IgD-negative memory B cell (primary cell): ENCODE measurements at regions not wholly inside any gene's neighbourhood (a gene's known extent, or its start where the extent isn't known, plus 50 kb on each side); places are given as distances from the start of the nearest gene placed in this dataset.
A peak's percentile ranks its signal among the peaks of the same experiment; 100 is the strongest.

ENCODE experiments used
- H3K27ac Mint-ChIP-seq, 3 donors: one replicate each; pipeline ENCODE4 v1.8.0; 2020 to 2022; ENCODE audit warnings: mild to moderate bottlenecking in 3 of 3, mixed read lengths in 3 of 3, moderate library complexity in 1 of 3
- H3K27me3 Mint-ChIP-seq: one replicate; pipeline ENCODE4 v1.8.0; 2021; ENCODE audit warnings: mixed read lengths
- H3K36me3 Mint-ChIP-seq: one replicate; pipeline ENCODE4 v1.8.0; 2020; ENCODE audit warnings: mild to moderate bottlenecking, mixed read lengths
- H3K4me1 Mint-ChIP-seq, 3 donors: one replicate each; pipeline ENCODE4 v1.8.0; 2020 to 2022; ENCODE audit warnings: mixed read lengths in 3 of 3, mild to moderate bottlenecking in 1 of 3
- H3K4me3 Mint-ChIP-seq, 4 donors: one replicate each; pipeline ENCODE4 v1.8.0; 2020 to 2022; ENCODE audit warnings: mild to moderate bottlenecking in 4 of 4, mixed read lengths in 4 of 4, moderate library complexity in 3 of 4
- H3K9me3 Mint-ChIP-seq, 3 donors: one replicate each; pipeline ENCODE4 v1.8.0; 2020 to 2021; ENCODE audit warnings: mixed read lengths in 3 of 3, mild to moderate bottlenecking in 1 of 3

DNA sequence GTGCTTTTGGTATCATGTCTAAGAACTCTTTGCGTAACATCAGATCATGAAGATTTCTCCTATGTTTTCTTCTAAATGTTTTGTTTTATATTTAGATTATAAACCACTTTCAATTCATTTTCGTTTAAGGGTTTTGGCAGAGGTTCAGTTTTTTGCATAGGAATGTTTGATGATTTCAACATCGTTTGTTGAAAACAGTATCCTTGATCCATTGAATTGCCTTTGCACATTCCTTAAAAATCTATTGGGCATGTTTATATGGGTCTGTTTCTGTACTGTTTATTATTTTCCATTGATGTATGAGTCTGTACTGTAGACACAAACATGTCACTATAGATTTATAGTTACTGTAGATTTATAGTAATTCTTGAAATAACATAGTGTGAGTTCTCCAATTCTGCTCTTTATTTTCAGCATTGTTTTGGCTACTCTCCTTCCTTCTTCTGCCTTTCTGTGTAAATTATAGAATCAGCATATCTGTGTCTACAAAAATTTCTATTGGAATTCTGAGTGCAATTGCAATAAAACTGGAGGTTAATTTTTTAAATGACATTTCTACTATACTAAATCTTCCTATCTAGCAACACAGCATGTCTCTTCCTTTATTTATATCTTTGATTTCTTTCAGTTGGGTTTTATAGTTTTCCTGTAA, 374.0 kb downstream of the SV2B start:
- Mint-ChIP-seq H3K36me3 (no peaks in the 10 kb centered on the region), H3K4me3 (no peak overlapping the region), H3K27me3 (peaks cover 3% of the 10 kb centered on the region), H3K9me3 (peaks cover 0 to 5% (median 2%) of the 10 kb centered on the region in 3 donors), H3K27ac (no peak overlapping the region), H3K4me1 (peaks cover 0 to 4% (median 0%) of the 10 kb centered on the region in 3 donors)

DNA sequence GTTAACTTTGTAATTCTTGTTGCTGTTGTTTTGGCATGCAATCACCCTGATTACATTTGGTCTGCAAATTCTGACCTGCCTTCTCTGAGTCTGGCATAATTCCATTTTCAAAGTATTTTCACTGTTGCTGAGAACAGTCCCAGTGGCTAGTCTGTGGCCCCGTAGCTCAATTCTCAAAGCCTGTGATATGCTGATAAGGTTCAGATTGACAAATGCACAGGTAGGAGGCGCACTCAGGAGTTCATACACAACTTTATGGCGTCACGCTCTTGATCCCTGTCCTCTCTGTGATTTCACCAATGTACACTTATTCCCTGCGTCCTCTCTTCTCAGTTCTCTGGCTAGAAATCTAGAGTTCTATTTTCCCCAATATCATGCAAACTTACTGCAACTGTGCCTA, 376.6 kb upstream of the SLCO3A1 start:
- H3K9me3 Mint-ChIP-seq, result peaks cover 0 to 2% (median 0%) of the 10 kb centered on the region in 3 donors
- peaks cover 2% of the 10 kb centered on the region for H3K27me3 Mint-ChIP-seq
- H3K4me1 Mint-ChIP-seq, result no peaks in the 10 kb centered on the region
- no peaks in the 10 kb centered on the region for H3K36me3 Mint-ChIP-seq
- no peak overlapping the region for H3K27ac Mint-ChIP-seq
- no peak overlapping the region for H3K4me3 Mint-ChIP-seq

DNA sequence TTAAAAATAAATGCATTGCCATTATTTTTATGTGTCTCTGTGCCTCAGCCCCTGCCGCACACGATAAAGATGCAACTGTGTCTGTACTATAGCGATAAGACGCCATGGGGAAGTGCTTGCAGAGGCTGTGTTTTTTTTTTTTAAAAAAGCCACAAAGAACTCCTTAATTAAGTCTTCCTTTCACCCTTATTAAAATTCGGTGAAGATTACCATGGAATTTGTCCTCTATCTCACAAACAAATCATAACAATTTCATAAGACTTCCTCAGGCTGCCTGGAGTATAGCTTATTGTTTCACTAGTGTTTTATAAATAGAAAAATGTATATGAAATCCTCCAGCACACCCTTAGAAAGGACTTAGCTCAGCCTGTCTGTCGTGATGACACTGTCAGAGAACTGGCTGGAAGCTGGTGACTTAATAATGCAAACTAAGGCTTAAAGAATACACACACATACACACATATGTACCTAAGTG, 374.8 kb upstream of the SLCO3A1 start:
- no peaks in the 10 kb centered on the region for H3K4me1 Mint-ChIP-seq
- no peak overlapping the region for H3K4me3 Mint-ChIP-seq
- H3K27me3 Mint-ChIP-seq, result peaks cover 2% of the 10 kb centered on the region
- no peaks in the 10 kb centered on the region for H3K36me3 Mint-ChIP-seq
- peaks cover 0 to 2% (median 0%) of the 10 kb centered on the region in 3 donors for H3K9me3 Mint-ChIP-seq
- H3K27ac Mint-ChIP-seq, result no peak overlapping the region

DNA sequence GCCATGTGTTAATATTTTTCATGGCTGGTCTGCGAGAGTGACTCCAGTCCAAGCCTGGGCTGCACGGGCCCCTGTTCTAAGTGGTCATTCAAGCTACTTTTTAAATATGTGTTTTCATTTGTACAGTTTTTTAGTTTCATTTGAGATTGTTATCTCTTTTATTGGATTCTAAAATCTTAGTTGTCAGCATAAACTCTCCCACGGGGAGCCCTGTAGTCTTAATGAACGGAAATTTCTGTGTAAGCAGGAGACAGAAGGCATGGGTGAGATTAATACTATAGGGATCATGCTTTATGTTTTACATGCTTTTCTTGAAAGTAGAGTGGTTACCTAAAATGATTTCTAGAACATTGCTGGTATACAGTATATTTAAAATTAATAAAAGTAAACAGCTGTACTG, 373.1 kb upstream of the SLCO3A1 start:
- peaks cover 0 to 3% (median 2%) of the 10 kb centered on the region in 3 donors for H3K9me3 Mint-ChIP-seq
- peaks cover 2% of the 10 kb centered on the region for H3K27me3 Mint-ChIP-seq
- no peaks in the 10 kb centered on the region for H3K4me1 Mint-ChIP-seq
- no peak overlapping the region for H3K27ac Mint-ChIP-seq
- H3K4me3 Mint-ChIP-seq, result no peak overlapping the region
- no peaks in the 10 kb centered on the region for H3K36me3 Mint-ChIP-seq

DNA sequence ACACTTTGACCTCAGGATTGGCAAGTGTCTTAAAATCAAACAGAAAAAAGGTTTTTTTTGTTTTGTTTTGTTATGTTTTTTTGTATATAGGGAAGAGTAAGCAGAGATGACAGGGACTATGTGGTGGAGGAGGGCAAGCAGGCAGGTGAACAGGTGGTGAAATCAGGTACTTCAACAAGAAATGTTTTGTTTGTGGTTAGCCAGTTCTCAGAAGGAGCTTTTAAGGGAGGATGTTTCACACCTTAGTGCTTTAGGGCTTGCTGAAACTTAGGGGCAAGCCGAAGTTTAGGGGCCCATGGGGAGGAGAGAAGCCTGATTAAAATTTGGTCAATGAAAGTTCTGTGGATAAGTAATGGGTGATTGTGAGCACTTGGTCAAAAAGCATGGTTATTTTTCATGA, 370.7 kb upstream of the SLCO3A1 start:
- H3K27me3 Mint-ChIP-seq, result peaks cover 2% of the 10 kb centered on the region
- peaks cover 2% of the 10 kb centered on the region for H3K36me3 Mint-ChIP-seq
- no peaks in the 10 kb centered on the region for H3K4me1 Mint-ChIP-seq
- H3K9me3 Mint-ChIP-seq, result peaks cover 0 to 3% (median 2%) of the 10 kb centered on the region in 3 donors
- H3K4me3 Mint-ChIP-seq, result no peak overlapping the region
- H3K27ac Mint-ChIP-seq, result peak overlapping the region in 1 of 3 donors; percentile 81

DNA sequence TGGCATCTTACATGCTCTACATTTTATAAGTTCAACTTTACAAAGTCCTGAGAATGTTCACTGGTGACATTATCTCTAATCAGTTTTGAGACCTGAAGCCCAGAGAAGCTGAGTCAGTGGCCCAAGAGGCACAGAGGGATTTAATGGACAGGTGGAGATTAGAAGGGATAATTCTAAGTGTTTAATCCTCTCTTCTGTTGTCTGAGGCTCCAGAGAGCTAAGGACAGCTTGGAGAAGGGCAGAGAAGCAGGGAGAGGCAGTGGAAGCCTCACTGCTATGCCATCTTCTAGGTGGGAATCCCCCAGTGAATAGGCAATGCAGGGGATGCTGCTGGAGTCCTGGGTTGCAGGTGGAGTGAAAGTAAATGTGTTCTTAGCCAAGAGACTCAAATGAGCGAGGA, 369.4 kb upstream of the SLCO3A1 start:
- H3K4me3 Mint-ChIP-seq, result no peak overlapping the region
- H3K4me1 Mint-ChIP-seq, result no peaks in the 10 kb centered on the region
- H3K27me3 Mint-ChIP-seq, result peaks cover 2% of the 10 kb centered on the region
- H3K36me3 Mint-ChIP-seq, result peaks cover 2% of the 10 kb centered on the region
- no peak overlapping the region for H3K27ac Mint-ChIP-seq
- H3K9me3 Mint-ChIP-seq, result peaks cover 0 to 3% (median 2%) of the 10 kb centered on the region in 3 donors

DNA sequence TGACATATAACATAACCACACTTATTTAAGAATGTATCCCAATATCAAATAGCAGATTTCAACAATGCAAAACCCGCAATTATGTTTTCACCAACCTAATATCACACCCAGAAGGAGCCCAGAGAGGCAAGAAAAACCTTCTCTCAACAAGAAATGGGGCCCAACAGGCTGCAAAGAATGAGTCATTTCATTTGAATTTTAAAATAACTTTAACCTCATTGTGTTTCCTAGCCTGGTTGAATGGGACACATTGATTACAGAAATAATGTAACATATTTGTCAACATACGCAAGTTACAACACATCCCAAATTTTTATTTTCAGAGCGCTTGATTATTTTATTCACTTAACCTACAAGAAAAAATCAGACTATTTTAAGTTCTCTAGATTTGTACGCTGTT, 365.1 kb upstream of the SLCO3A1 start:
- Mint-ChIP-seq H3K4me3 (no peak overlapping the region), H3K4me1 (no peaks in the 10 kb centered on the region), H3K36me3 (peaks cover 2% of the 10 kb centered on the region), H3K27ac (no peak overlapping the region), H3K9me3 (peaks cover 0 to 5% (median 2%) of the 10 kb centered on the region in 3 donors), H3K27me3 (peaks cover 2% of the 10 kb centered on the region)

DNA sequence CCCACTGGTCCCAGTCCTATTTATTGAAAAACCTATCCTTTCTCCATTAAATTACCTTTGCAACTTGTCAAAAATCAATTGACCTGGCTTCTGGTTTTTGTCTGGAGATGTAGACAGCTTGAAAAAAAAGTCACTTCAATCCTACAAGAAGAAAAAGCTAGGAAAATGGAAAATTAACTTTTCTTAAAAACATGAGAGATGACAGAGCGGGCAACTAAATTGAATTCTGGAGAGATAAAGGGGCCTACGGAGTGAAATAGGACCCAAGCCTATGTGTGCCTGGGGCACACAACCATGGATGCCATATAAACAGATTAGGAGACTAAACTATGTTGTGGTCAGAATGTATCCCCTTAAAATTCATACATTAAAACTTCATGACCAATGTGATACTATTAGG, 363.3 kb upstream of the SLCO3A1 start:
- peaks cover 2% of the 10 kb centered on the region for H3K36me3 Mint-ChIP-seq
- H3K4me1 Mint-ChIP-seq, result no peaks in the 10 kb centered on the region
- no peak overlapping the region for H3K4me3 Mint-ChIP-seq
- H3K27me3 Mint-ChIP-seq, result peaks cover 2% of the 10 kb centered on the region
- H3K9me3 Mint-ChIP-seq, result peaks cover 0 to 2% (median 2%) of the 10 kb centered on the region in 3 donors
- H3K27ac Mint-ChIP-seq, result no peak overlapping the region

DNA sequence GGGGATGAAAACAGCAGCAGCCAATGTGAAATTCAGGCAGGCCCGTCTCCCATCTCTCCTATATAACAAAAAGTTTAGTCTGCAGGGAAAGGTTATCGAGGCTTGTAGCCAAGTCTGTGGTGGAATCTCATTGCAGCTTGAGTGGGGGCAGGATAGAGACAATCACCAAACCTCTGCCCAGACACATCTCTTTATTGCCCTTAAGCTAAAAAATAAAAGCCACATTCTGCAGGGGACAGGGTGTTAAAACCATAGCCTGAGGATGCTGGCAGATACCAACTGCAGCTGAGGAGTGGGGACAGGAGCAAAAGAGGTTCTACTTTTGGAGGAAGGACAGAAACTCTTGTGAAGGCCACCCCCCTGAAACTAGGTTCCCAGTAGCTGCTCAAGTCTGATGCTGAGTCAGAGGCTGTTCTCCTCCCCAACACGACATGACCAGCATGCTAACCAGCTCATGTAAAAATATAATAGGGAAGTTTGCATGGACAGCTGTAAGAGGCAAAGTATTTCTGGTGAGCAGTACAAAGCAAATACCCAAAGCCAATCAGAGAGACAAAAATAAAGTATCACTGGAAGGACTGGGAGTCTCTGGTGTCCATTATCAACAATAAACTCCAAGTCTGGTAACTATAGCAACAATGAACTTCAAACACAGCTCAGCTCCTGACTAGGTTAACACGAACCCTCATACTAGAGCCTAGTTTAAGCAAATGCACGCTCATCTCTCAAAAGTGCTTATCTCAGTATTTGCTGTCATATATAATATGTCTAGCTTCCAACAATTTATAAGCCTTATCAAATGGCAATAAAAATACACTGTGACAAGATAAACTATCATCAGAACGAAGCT, 362.2 kb upstream of the SLCO3A1 start:
- peak overlapping the region in 1 of 4 donors; percentile 39 for H3K4me3 Mint-ChIP-seq
- H3K9me3 Mint-ChIP-seq, result peaks cover 0 to 2% (median 2%) of the 10 kb centered on the region in 3 donors
- peaks cover 2% of the 10 kb centered on the region for H3K27me3 Mint-ChIP-seq
- H3K4me1 Mint-ChIP-seq, result no peaks in the 10 kb centered on the region
- H3K36me3 Mint-ChIP-seq, result no peaks in the 10 kb centered on the region
- H3K27ac Mint-ChIP-seq, result no peak overlapping the region

DNA sequence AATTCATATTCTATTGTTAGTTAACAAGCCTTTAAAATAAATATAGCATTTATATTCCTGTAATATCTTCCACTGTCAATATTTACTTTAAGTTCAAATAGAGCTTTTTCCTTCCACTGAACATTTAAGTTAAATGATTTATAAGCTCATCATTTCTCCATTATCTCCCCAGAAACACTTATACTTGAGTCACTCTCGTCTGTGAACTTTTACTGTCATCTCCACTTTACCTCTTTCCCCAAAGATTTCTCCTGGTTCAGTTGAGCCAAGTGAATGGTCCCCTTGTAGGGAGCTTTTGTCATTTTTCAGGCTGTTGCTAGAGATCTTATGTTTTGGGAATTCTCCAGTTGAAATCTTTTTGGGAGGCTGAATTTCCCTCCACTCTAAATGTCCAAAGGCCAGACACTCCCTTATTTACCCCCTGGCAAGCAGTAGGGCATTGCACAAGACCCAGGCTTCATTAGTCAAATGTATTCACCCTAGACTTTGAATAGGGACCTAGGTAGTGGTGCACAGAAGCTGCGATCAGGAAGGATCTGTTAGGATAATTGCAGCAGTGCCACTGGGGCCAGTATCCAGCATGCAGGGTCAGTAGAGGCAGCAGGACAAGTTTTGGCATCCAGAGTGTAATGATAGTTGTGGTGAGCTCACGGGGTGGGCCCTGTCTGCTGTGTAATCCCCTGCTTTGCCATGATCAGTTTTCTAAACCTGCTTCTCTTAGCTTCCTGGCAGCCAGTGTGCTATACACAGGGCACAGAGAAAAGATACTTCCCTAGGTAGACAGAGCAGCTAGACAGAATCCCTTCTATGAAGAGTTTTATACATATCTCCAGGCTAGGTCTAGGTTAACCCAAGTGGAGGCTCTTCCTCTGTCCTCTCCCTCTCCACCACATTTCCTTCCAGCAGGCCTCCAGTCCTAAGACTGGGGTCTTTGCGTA, 356.5 kb upstream of the SLCO3A1 start:
- H3K4me3 Mint-ChIP-seq, result no peak overlapping the region
- no peak overlapping the region for H3K27ac Mint-ChIP-seq
- no peaks in the 10 kb centered on the region for H3K4me1 Mint-ChIP-seq
- H3K27me3 Mint-ChIP-seq, result peaks cover 1% of the 10 kb centered on the region
- H3K36me3 Mint-ChIP-seq, result no peaks in the 10 kb centered on the region
- peaks cover 0 to 1% (median 0%) of the 10 kb centered on the region in 3 donors for H3K9me3 Mint-ChIP-seq

DNA sequence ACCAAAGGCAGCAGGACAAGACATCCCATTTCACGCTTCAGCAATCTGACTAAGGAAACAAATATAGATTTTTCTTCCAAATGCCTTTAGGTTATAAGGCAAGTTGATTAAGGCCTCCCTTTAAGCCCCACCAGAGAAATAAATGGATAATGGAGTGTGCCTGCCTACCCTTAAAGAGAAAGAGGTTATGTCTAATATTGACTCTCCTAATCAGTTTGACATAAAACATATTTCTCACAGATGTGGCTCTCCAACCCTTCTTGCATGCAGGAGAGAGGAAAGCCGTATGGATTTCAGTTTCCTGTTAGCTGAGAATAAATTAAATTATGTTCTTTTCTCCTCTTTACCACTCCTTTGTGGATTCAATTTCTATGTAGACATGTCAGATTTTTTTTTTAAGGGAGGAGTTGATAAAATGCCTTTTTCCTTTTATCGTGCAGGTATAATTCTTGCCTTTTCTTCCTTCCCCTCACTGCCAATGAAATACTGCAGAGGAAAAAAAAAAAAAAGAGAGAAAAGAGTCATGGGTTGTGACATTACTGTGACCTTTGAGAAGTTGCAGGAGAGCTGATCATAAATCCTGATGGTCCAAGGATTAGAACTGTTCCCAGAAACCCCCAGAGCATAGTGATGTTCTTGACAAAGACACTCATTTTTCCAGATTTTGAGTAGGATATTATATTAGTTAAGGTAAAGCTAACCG, 355.3 kb upstream of the SLCO3A1 start:
- H3K4me1 Mint-ChIP-seq, result no peaks in the 10 kb centered on the region
- H3K27ac Mint-ChIP-seq, result peak overlapping the region in 1 of 3 donors; percentile 68
- no peaks in the 10 kb centered on the region for H3K36me3 Mint-ChIP-seq
- peaks cover 1% of the 10 kb centered on the region for H3K27me3 Mint-ChIP-seq
- peaks cover 0 to 1% (median 0%) of the 10 kb centered on the region in 3 donors for H3K9me3 Mint-ChIP-seq
- no peak overlapping the region for H3K4me3 Mint-ChIP-seq

DNA sequence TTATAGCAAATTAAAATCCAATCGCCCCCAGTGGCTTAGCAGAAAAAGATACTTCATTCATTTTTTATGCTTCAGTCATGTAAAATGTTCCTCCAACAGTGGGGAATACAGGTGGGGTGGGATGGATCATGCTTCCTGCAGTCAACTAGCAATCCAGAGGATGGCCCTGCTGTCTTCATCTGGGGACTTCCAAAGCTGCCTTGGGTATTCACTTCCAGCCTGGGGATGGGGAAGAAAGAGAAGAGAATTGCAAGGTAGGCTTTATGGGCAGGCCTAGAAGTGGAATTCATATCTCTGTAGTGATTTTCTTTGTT, 354.8 kb upstream of the SLCO3A1 start:
- peaks cover 0 to 1% (median 0%) of the 10 kb centered on the region in 3 donors for H3K9me3 Mint-ChIP-seq
- no peak overlapping the region for H3K27ac Mint-ChIP-seq
- H3K36me3 Mint-ChIP-seq, result no peaks in the 10 kb centered on the region
- H3K4me3 Mint-ChIP-seq, result no peak overlapping the region
- H3K27me3 Mint-ChIP-seq, result peaks cover 1% of the 10 kb centered on the region
- H3K4me1 Mint-ChIP-seq, result no peaks in the 10 kb centered on the region

DNA sequence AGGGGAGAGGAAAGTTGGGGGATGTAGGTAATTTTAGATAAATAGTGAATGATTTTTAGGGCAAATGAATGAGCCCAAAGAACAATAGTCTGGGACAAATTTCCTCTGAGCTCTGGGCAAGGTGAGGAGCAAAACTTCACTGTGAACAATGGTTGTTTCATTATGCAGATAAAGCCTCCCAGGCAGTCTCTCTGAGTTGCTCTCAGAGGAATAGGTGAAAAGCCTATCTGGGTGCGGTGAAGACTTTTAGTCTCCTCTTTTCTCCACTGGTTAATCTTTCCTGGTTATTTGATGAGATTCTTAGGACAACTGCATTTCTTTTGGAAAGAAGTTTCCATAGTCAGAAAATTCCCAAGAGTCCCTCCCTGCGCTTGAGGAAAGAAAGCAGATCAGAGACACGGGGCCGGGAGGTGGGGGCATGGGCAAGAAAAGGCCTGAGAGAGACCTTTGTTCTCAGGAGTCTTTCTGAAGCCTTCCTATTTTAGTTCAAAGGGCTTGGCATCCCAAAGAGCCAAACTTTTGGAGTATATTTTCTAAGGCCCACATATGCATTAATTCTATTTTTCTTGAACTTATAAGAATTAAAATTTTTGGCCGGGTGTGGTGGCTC, 353.6 kb upstream of the SLCO3A1 start:
- Mint-ChIP-seq H3K9me3 (peaks cover 0 to 1% (median 0%) of the 10 kb centered on the region in 3 donors), H3K27me3 (peaks cover 1% of the 10 kb centered on the region), H3K36me3 (no peaks in the 10 kb centered on the region), H3K27ac (no peak overlapping the region), H3K4me3 (no peak overlapping the region), H3K4me1 (no peaks in the 10 kb centered on the region)

DNA sequence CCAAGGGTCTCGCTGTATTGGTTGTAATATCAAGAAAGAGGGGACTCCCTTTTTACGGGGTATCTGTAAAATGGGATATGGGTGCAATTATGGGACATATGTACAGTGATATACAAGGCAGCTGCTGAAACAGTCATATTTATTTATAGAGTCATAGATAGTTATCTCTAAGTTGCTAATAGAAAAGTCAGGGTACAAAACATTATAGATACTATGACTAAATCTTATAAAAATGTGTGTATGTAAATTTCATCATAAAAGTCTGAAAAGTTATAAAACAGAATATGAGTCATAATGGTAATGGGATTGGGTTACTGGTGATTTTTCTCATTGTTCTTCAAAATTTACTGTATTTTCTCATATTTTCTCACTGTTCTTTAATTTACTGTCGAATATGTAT, 344.9 kb upstream of the SLCO3A1 start:
- Mint-ChIP-seq H3K4me1 (no peaks in the 10 kb centered on the region), H3K27me3 (peaks cover 5% of the 10 kb centered on the region), H3K9me3 (peaks cover 0 to 2% (median 0%) of the 10 kb centered on the region in 3 donors), H3K36me3 (no peaks in the 10 kb centered on the region), H3K27ac (no peak overlapping the region), H3K4me3 (no peak overlapping the region)
